ENCODE measurements at regions not wholly inside any gene's neighbourhood (a gene's known extent, or its start where the extent isn't known, plus 50 kb on each side); places are given as distances from the start of the nearest gene placed in this dataset.

GRCh38 chr12:12010277-12011039 is 60.3 kb upstream of the BCL2L14 start (continued):
- TF ChIP-seq ZBTB11 (CRISPR knock-in tag; IDR thresholded peaks at IDR 0.05) (no peak; the same call in 1 of the 2 replicates), SRF (IDR thresholded peaks at IDR 0.05; ENCODE audit: low read depth in 2 of 2, low read length in 2 of 2) (no peak; a peak in 1 of 4 replicates), ZNF24 (IDR thresholded peaks at IDR 0.05) (no peak), ELK1 (IDR thresholded peaks at IDR 0.05; ENCODE audit: low read depth, low read length) (no peak), MLLT1 (IDR thresholded peaks at IDR 0.05) (peak; percentile 95), RFX5 (IDR thresholded peaks at IDR 0.05; ENCODE audit: low read depth, low read length) (0 out of 2 replicates have a peak, but pooled peaks have one; percentile 22), LARP7 (IDR thresholded peaks at IDR 0.05) (no peak), SMC3 (IDR thresholded peaks at IDR 0.05; ENCODE audit: borderline replicate concordance, low read length) (0 out of 2 replicates have a peak, but pooled peaks have one; percentile 23), RBBP5 (conservative IDR thresholded peaks at IDR 0.05) (no peak), TBL1XR1 (IDR thresholded peaks at IDR 0.05; ENCODE audit: low read depth, low read length) (peak; percentile 77), BCL3 (IDR thresholded peaks at IDR 0.05; ENCODE audit: borderline replicate concordance, insufficient read depth, low read depth, low read length, poor library complexity, severe bottlenecking) (peak; percentile 72), JUNB (IDR thresholded peaks at IDR 0.05) (peak; percentile 73), RAD51 (IDR thresholded peaks at IDR 0.05) (peak; percentile 88), CBFB (IDR thresholded peaks at IDR 0.05; ENCODE audit: low read depth) (peak; percentile 95), ZZZ3 (IDR thresholded peaks at IDR 0.05; ENCODE audit: control insufficient read depth, insufficient read length, low read depth) (no peak), STAT1 (conservative IDR thresholded peaks at IDR 0.05) (no peak), POLR2AphosphoS2 (IDR thresholded peaks at IDR 0.05; ENCODE audit: low read depth, low read length) (0 out of 2 replicates have a peak, but pooled peaks have one; percentile 3), ATF2 (IDR thresholded peaks at IDR 0.05; ENCODE audit: low read length) (peak; percentile 46), MEF2A (IDR thresholded peaks at IDR 0.05; ENCODE audit: insufficient read depth, low read depth, low read length) (no peak), USF1 (IDR thresholded peaks at IDR 0.05; ENCODE audit: borderline replicate concordance, extremely low read length, insufficient read depth, low read depth, low read length) (peak; percentile 67)

Data from GM12878 (cell line).